ENCODE measurements at regions not wholly inside any gene's neighbourhood (a gene's known extent, or its start where the extent isn't known, plus 50 kb on each side); places are given as distances from the start of the nearest gene placed in this dataset.

GRCh38 chr6:144624716-144625115, 339.6 kb downstream of the UTRN start:
- TF ChIP-seq CTCF (IDR thresholded peaks at IDR 0.05): no peak
- no peak for TF ChIP-seq POLR2AphosphoS5 (IDR thresholded peaks at IDR 0.05)
- TF ChIP-seq POLR2A (IDR thresholded peaks at IDR 0.05): no peak

Data from upper lobe of left lung (tissue), 4 donors.